ENCODE measurements at regions not wholly inside any gene's neighbourhood (a gene's known extent, or its start where the extent isn't known, plus 50 kb on each side); places are given as distances from the start of the nearest gene placed in this dataset.

DNA sequence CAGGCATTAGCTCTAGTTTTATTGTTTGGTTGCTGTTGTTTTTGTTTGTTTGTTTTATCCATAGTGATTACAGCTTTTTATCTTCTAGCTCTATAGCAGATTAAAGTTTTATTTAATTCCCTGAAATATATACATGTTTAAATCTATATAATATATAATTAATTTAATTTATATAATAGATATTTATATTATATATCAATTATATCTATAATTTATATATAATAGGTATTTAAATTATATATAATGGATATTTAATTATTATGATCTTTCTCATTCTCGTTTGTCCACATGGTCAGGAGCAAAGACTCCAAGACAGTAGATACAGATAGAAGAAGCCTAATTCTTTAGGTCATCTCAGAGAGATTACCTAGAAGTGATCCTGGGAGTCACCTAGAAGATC, 238.8 kb upstream of the GPR149 start:
- DNase-seq (ENCODE audit: extremely low spot score): no peak
- ChIA-PET POLR2A (no interaction called here), CTCF (no interaction called here)
- TF ChIP-seq, protein P1, sequence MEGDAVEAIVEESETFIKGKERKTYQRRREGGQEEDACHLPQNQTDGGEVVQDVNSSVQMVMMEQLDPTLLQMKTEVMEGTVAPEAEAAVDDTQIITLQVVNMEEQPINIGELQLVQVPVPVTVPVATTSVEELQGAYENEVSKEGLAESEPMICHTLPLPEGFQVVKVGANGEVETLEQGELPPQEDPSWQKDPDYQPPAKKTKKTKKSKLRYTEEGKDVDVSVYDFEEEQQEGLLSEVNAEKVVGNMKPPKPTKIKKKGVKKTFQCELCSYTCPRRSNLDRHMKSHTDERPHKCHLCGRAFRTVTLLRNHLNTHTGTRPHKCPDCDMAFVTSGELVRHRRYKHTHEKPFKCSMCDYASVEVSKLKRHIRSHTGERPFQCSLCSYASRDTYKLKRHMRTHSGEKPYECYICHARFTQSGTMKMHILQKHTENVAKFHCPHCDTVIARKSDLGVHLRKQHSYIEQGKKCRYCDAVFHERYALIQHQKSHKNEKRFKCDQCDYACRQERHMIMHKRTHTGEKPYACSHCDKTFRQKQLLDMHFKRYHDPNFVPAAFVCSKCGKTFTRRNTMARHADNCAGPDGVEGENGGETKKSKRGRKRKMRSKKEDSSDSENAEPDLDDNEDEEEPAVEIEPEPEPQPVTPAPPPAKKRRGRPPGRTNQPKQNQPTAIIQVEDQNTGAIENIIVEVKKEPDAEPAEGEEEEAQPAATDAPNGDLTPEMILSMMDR (IDR thresholded peaks at IDR 0.05; ENCODE audit: control extremely low read depth, extremely low read depth, low read depth, missing control alignments): no peak

- ChIA-PET CTCF (interaction anchor here (1.4 to 1.6 kb wide), 2 partner anchors 9 to 11 kb away, joined by 3 to 4 read pairs; no protein-coding TSS in a partner anchor), POLR2A (no interaction called here)
- DNase-seq (ENCODE audit: extremely low spot score): no peak
- TF ChIP-seq, protein P1 (IDR thresholded peaks at IDR 0.05; ENCODE audit: control extremely low read depth, extremely low read depth, low read depth, missing control alignments): no peak
Measured at GRCh38 chr3:154668187-154668586, 238.2 kb upstream of the GPR149 start.

DNA sequence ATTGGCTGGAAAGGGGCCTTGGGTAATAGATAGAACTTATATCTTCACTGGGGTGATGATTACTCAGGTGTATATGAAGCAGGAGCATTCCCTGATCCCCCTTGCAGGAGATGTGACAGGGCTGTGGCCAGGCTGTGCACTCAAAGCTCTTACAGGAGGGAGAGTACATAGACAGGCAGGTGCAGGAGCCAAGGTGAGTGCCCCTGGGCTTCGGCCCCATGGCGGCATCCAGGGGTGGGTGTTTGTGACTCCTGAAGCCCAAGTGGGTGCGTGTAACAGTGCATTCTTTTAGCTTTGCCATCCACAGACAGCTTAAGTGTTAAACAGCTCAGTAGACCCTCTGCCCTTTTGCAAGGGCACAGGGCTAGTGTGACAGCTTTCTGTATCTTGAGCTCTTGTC, 236.6 kb upstream of the GPR149 start:
- POLR2A ChIA-PET: no interaction called here
- CTCF ChIA-PET: interaction anchor here (0.6 to 1.6 kb wide), 3 partner anchors 9 to 26 kb away, joined by 3 to 4 read pairs (median 3); no protein-coding TSS in a partner anchor
- TF ChIP-seq, protein P1 (IDR thresholded peaks at IDR 0.05; ENCODE audit: control extremely low read depth, extremely low read depth, low read depth, missing control alignments): no peak
- DNase-seq (ENCODE audit: extremely low spot score): no peak

DNA sequence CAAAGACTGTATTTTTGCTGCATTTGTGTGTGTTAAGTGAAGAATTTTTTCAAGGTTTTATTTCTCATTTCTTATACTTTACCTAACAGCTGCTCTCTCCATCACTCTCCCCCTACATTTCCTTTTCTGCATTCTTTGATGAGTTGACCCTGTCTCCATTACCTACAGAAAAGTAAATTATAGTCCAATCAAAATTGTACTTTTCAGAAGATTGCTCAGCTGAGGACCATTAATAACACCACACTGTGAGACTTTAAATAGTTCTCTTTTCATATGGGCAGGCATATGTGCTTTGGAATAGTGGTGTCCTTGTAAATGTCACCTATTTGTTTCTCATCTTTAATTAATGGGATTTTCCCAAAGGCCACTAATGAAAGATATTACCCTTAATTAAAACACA, 234.7 kb upstream of the GPR149 start:
- ChIA-PET POLR2A (no interaction called here), CTCF (no interaction called here)
- no peak for DNase-seq (ENCODE audit: extremely low spot score)
- TF ChIP-seq, protein P1 (IDR thresholded peaks at IDR 0.05; ENCODE audit: control extremely low read depth, extremely low read depth, low read depth, missing control alignments): no peak

DNA sequence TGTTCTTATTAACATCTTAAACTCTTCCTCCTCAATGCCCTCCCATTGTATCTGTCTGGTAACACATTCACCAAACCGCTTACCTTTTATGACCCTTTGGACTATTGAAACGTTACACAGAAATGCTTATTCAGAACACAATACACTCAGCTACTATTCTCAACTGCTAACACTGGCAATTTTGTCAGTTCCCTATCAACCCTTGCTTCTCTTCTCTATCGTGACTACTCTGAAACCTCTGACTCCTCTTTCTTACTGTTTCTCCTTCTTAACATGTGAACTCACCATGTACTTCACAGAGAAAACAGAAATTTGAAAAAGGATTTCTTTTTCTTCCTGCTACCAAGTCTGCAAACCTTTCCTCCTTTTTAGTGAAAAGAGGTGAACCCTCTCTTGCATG, 232.9 kb upstream of the GPR149 start:
- POLR2A ChIA-PET: no interaction called here
- CTCF ChIA-PET: interaction anchor here (1.0 kb wide), 1 partner anchor 135 kb away, joined by 3 read pairs; no protein-coding TSS in a partner anchor
- no peak for DNase-seq (ENCODE audit: extremely low spot score)
- TF ChIP-seq, protein P1 (IDR thresholded peaks at IDR 0.05; ENCODE audit: control extremely low read depth, extremely low read depth, low read depth, missing control alignments): no peak

DNA sequence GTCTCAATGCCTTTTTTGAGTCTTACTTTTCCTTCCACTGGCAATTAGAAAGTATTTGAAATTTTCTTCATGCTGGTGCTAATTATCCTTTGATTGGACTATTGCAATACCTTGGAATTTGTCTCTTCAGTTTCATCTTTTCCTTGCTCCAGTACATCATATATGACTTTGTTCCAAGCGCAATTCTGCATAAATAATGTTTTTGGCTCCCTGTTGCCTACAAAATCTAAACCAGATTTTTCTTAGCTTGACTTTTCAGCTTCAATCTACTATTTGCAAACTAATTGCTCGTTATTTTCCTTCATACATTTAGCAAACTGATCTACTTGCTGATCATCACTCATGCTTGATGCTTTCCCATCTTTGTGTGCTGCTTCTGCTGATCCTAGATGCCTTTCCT, 230.8 kb upstream of the GPR149 start:
- ChIA-PET POLR2A (no interaction called here), CTCF (interaction anchor here (1.1 to 1.6 kb wide), 2 partner anchors 13 to 17 kb away, joined by 4 to 6 read pairs; no protein-coding TSS in a partner anchor)
- DNase-seq (ENCODE audit: extremely low spot score): no peak
- TF ChIP-seq, protein P1 (IDR thresholded peaks at IDR 0.05; ENCODE audit: control extremely low read depth, extremely low read depth, low read depth, missing control alignments): no peak

Measured in GM10248 (cell line).